Effector memory CD8-positive, alpha-beta T cell (primary cell): ENCODE measurements at regions not wholly inside any gene's neighbourhood (a gene's known extent, or its start where the extent isn't known, plus 50 kb on each side); places are given as distances from the start of the nearest gene placed in this dataset.
A peak's percentile ranks its signal among the peaks of the same experiment; 100 is the strongest.
"Not testable (repeated sequence)": the region's sequence is repeated elsewhere in the genome, so short reads cannot be mapped to it uniquely, and the experiment has no call there.

Experiments
- ATAC-seq: fragments of 150-1000 bp; cut with Tn5 transposase; replicated peaks from 2 replicates; pipeline ENCODE4 v1.10.0; 2021; ENCODE audit warnings: mild to moderate bottlenecking, moderate library complexity
- DNase-seq, 3 experiments: peaks; one replicate each; pipeline ENCODE4 v3.0.0; 2021
- H3K27ac Mint-ChIP-seq, 2 donors: one replicate each; pipeline ENCODE4 v1.8.0; 2022; ENCODE audit warnings: mild to moderate bottlenecking in 2 of 2, mixed read lengths in 2 of 2, moderate library complexity in 2 of 2
- H3K27me3 Mint-ChIP-seq, 2 donors: one replicate each; pipeline ENCODE4 v1.8.0; 2022; ENCODE audit warnings: mixed read lengths in 2 of 2
- H3K36me3 Mint-ChIP-seq: one replicate; pipeline ENCODE4 v1.8.0; 2022; ENCODE audit warnings: mild to moderate bottlenecking, moderate library complexity, mixed read lengths; ENCODE audit not compliant: insufficient read depth
- H3K4me1 Mint-ChIP-seq, 2 donors: one replicate each; pipeline ENCODE4 v1.8.0; 2022; ENCODE audit warnings: low read depth in 2 of 2, mixed read lengths in 2 of 2
- H3K4me3 Mint-ChIP-seq, 2 donors: one replicate each; pipeline ENCODE4 v1.8.0; 2022; ENCODE audit warnings: mild to moderate bottlenecking in 2 of 2, mixed read lengths in 2 of 2, moderate library complexity in 2 of 2
- H3K9me3 Mint-ChIP-seq, 2 donors: one replicate each; pipeline ENCODE4 v1.8.0; 2022; ENCODE audit warnings: mixed read lengths in 2 of 2

DNA sequence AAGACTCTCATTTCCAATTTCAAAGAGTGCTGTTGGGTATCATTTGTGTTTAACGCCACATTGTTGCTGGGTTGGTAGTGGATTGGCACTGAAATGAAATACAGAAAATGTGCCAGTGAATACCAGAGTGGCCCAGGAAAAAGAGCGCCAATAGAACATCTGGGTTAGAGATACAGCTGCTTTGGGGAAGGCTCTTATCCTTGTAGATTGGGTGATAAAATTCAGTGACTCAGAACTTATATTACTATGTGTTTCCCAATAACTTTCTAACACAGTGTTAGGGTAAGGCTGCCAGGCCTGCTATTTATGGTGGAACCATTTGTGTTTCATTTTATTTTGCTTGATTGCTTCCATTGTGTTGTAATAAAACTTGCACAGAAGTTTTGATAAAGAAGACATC is 168.2 kb upstream of the SSTR1 start:
- no peak for ATAC-seq

DNA sequence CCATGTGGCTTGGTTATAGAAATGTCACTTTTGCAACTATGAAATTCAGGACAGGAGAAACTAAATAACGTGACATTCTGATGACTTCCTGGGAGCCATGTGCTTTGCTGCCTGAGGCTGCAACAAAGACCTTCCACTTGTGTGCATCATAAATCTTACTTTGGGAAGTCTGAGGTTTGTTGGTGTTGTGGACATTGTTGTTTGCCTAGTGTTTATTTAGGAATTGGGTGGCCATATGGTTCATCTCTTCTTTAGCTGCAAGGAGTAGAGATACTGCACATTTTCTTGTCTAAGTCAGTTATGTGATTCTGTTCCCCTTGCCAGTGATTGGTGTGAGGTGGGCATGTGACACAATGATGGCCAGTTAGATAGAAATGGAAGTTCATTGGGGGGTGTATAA is 167.3 kb upstream of the SSTR1 start:
- peaks cover 0 to 7% of the 10 kb centered on the region in 2 donors for H3K9me3 Mint-ChIP-seq
- ATAC-seq (no peak), DNase-seq (no peak)
- no peaks in the 10 kb centered on the region for H3K4me1 Mint-ChIP-seq
- no peak overlapping the region for H3K27ac Mint-ChIP-seq
- no peaks in the 10 kb centered on the region for H3K27me3 Mint-ChIP-seq
- H3K4me3 Mint-ChIP-seq, result no peak overlapping the region
- H3K36me3 Mint-ChIP-seq, result no peaks in the 10 kb centered on the region

More for the DNA sequence above, 168.2 kb upstream of the SSTR1 start:
- DNase-seq, result no peak
- H3K27me3 Mint-ChIP-seq, result no peaks in the 10 kb centered on the region
- no peaks in the 10 kb centered on the region for H3K4me1 Mint-ChIP-seq
- H3K4me3 Mint-ChIP-seq, result no peak overlapping the region
- no peak overlapping the region for H3K27ac Mint-ChIP-seq
- peaks cover 0 to 7% of the 10 kb centered on the region in 2 donors for H3K9me3 Mint-ChIP-seq
- no peaks in the 10 kb centered on the region for H3K36me3 Mint-ChIP-seq

DNA sequence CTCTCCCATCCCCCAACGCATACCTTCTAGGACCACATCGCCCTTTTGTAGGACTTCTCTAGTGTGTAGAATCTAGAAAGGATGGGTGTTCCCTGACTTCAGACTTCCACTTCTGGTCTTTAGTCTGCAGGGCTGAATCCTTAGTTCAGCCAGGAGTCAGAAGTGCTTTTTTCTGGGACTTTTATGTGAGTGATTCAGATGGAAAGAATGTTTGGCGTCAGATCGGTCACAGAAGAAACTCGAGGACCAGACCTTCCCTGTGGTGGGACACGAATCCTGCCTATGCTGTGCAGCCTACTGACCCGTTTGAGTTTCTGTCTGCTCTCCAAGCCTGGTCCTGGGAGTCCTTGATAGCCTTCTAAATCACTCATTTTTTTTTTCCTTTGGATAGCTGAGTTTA is 165.4 kb upstream of the SSTR1 start:
- no peak for DNase-seq
- Mint-ChIP-seq H3K4me1 (no peaks in the 10 kb centered on the region), H3K27ac (no peak overlapping the region), H3K36me3 (no peaks in the 10 kb centered on the region), H3K27me3 (no peaks in the 10 kb centered on the region), H3K9me3 (peaks cover 0 to 7% of the 10 kb centered on the region in 2 donors), H3K4me3 (no peak overlapping the region)
- no peak for ATAC-seq

DNA sequence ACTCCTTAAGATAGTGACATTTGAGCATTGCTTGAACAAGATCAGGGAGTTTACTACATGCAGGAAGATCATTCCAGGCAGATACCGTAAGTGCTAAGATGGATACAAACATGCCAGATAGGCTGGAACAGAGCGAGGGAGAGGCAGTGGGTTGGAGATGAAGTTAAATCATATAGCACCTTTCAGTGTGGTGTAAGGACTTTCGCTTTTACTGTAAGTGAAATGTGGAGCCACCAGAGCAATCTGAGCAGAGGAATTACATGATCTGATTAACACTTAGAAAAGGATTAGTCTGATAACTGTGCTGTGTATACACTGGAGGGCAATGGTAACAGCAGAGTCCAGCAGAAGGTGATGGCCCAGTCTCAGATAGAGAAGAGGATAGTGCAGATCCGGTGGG is 163.0 kb upstream of the SSTR1 start:
- Mint-ChIP-seq H3K4me3 (no peak overlapping the region), H3K36me3 (no peaks in the 10 kb centered on the region)
- no peak for ATAC-seq

DNA sequence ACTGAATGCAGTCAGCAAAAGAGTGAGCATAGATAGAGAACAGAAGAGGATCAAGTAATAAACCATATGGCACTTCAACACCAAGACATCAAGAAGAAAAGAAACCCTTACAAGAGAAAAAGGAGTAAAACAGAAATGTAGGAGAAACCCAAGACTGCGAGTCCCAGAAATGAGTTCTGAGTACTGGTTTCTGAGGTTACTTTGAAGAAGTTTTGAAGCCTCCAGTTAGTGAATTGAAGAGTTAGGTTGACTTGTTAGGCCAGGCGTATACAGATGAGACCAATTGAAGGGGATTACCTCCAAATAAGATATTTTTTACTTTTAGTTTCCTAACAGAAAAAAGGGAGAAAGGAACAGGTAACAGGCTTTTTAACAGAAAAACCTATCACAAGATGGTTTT is 162.2 kb upstream of the SSTR1 start:
- no peaks in the 10 kb centered on the region for H3K9me3 Mint-ChIP-seq
- H3K4me1 Mint-ChIP-seq, result no peaks in the 10 kb centered on the region
- no peak overlapping the region for H3K27ac Mint-ChIP-seq
- H3K36me3 Mint-ChIP-seq, result no peaks in the 10 kb centered on the region
- no peak overlapping the region for H3K4me3 Mint-ChIP-seq
- DNase-seq (no peak), ATAC-seq (no peak)
- H3K27me3 Mint-ChIP-seq, result no peaks in the 10 kb centered on the region

More for the DNA sequence above, 163.0 kb upstream of the SSTR1 start:
- Mint-ChIP-seq H3K27ac (no peak overlapping the region), H3K9me3 (no peaks in the 10 kb centered on the region), H3K27me3 (no peaks in the 10 kb centered on the region), H3K4me1 (no peaks in the 10 kb centered on the region)
- DNase-seq, result no peak

DNA sequence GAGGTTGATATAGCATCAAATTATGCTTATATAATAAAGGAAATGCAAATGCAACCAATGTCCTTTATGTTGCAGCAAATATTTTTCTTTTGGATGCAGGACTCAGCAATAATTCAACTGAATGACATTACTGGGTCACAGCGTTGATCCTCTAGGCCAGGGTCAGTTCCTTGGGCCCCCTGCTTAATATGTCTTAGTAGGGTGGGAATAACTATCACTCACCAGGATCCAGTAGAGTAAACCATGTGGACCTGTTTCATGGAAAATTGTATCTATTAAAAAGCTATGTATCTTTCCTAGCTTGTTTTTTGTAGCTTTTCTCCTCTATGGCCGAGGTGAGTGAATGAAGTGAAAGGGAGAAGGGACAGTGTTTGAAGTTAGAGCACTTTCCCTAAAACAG is 161.5 kb upstream of the SSTR1 start:
- no peaks in the 10 kb centered on the region for H3K4me1 Mint-ChIP-seq
- no peaks in the 10 kb centered on the region for H3K36me3 Mint-ChIP-seq
- H3K27me3 Mint-ChIP-seq, result no peaks in the 10 kb centered on the region
- H3K27ac Mint-ChIP-seq, result no peak overlapping the region
- no peak for ATAC-seq
- no peak for DNase-seq
- H3K4me3 Mint-ChIP-seq, result no peak overlapping the region
- H3K9me3 Mint-ChIP-seq, result no peaks in the 10 kb centered on the region

DNA sequence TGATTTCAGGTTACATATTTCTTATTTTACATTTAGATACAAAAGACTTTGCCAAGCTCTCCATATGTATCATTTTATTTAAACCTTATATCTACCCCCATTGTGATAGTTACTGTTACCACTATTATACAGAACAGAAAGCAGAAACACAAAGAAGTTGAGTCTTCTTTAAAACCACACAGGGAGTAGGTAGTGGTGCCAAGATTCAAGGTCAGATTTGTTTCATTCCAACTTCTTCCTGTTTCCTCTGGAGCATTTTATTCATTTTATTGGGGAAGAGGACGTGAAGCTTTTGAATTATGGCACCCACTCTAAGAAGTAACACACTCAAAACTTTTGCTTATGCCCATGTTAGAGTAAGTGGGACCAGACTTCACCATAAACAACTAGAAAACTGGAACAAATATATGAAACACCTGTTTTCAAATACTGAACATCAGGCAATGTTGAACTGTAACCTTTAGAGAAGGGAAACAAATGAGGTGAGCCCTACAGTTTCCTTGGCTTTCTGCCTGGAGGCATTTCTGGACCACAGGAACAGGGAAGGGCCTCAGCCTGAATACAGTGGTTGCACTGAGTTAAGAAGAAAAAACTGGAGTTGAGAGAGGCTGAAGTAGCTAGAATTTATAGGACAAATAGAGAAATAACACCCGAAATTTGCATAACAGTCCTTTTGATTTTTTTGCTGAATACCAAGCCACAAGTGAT is 160.4 kb upstream of the SSTR1 start:
- DNase-seq, result no peak
- Mint-ChIP-seq H3K36me3 (no peaks in the 10 kb centered on the region), H3K4me1 (no peaks in the 10 kb centered on the region), H3K27me3 (no peaks in the 10 kb centered on the region), H3K9me3 (no peaks in the 10 kb centered on the region), H3K27ac (no peak overlapping the region), H3K4me3 (no peak overlapping the region)
- no peak for ATAC-seq

DNA sequence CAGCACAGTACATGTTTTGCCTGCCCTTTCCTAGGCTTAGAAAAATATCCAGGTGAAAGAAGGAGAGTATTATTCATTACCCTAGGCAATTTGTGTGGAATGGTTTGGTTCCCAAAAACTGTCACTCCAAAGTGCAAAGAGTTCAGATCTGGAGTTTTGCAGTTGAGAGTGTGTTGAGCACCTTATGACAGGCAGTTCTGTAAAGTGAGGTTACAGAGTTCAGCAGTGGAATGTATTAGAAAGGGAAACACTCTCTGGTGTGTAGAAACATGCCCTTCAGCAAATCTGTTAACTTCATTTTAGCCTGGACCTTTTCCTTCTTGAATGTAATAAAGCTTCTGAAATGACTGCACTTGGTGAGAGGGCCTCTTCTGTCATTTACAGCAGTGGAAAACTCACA is 154.0 kb upstream of the SSTR1 start:
- ATAC-seq (no peak), DNase-seq (no peak)
- Mint-ChIP-seq H3K27ac (no peak overlapping the region), H3K36me3 (no peaks in the 10 kb centered on the region), H3K4me3 (no peak overlapping the region), H3K9me3 (no peaks in the 10 kb centered on the region), H3K27me3 (no peaks in the 10 kb centered on the region), H3K4me1 (peaks cover 0 to 3% of the 10 kb centered on the region in 2 donors)

DNA sequence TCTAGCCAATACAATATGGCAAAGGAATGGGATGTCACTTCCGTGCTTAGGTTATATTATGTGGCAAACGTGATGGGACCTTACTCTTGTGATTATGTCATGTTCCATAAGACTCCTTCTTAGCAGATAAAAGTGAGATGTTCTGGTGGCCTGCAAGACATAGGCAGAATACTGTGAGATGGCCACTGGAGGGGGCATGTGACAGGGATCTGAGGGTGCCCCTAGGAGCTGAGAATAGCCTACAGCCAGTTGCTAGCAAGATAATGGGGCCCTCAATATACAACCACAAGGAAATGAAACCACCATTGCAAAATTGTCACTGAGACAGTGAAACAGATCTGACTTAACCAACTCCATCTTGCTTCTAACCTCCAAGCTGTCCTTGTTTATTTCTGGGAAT is 151.4 kb upstream of the SSTR1 start:
- Mint-ChIP-seq H3K4me3 (no peak overlapping the region), H3K36me3 (no peaks in the 10 kb centered on the region), H3K27ac (no peak overlapping the region), H3K4me1 (peaks cover 0 to 3% of the 10 kb centered on the region in 2 donors), H3K9me3 (no peaks in the 10 kb centered on the region), H3K27me3 (no peaks in the 10 kb centered on the region)
- DNase-seq, result peak in 1 of 3 experiments; percentile 26
- peak; percentile 54 for ATAC-seq

DNA sequence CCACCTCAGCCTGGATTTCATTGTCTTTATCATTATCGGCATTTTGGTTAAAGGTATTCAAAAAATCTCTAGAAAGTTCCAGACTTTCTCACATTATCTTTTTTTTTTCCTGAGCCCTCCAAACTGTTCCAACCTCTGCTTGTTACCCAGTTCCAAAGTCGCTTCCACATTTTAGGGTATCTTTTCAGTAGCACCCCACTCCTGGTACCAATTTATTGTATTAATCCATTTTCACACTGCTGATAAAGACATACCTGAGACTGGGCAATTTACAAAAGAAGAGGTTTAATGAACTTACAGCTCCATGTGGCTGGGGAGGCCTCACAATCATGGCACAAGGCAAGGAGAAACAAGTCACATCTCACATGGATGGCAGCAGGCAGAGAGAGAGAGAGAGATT is 145.5 kb upstream of the SSTR1 start:
- not testable (repeated sequence) for H3K4me3 Mint-ChIP-seq, H3K9me3 Mint-ChIP-seq, ATAC-seq, DNase-seq, H3K27me3 Mint-ChIP-seq, H3K36me3 Mint-ChIP-seq
- H3K4me1 Mint-ChIP-seq, result peaks cover 9 to 19% of the 10 kb centered on the region in 2 donors
- peak overlapping the region in 1 of 2 donors; percentile 39 for H3K27ac Mint-ChIP-seq

DNA sequence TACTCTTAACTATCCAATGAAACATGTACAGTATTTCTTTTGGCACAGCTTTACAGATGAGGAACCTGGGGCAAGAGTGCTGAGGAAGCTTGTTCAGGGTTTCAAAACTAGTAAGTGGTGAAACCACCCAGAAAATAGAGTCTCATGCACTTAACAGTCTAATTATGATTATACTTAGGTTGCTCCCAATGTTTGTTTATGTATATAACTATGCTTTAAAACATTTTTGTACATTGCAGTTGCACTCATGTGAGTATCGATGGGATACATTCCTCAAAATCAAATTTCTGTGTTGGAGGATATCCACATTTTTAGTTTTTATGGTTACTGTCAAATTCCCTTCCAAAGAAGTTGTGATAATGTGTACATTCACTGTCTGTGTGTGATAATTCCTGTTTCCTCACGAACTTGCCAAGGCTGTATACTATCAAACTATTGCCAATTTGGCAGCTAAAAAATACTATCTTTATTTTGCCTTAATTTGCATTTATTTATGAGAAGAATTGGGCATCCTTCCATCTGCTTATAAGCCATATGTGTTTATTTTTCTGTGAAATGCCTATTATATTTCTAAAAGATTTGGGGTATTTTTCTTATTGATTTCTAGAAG is 143.9 kb upstream of the SSTR1 start:
- ATAC-seq (no peak), DNase-seq (no peak)
- Mint-ChIP-seq H3K36me3 (peaks cover 3% of the 10 kb centered on the region), H3K4me1 (peaks cover 9 to 21% of the 10 kb centered on the region in 2 donors), H3K4me3 (no peak overlapping the region), H3K9me3 (peaks cover 4 to 7% of the 10 kb centered on the region in 2 donors), H3K27me3 (no peaks in the 10 kb centered on the region), H3K27ac (peak overlapping the region in 1 of 2 donors; percentile 44)

DNA sequence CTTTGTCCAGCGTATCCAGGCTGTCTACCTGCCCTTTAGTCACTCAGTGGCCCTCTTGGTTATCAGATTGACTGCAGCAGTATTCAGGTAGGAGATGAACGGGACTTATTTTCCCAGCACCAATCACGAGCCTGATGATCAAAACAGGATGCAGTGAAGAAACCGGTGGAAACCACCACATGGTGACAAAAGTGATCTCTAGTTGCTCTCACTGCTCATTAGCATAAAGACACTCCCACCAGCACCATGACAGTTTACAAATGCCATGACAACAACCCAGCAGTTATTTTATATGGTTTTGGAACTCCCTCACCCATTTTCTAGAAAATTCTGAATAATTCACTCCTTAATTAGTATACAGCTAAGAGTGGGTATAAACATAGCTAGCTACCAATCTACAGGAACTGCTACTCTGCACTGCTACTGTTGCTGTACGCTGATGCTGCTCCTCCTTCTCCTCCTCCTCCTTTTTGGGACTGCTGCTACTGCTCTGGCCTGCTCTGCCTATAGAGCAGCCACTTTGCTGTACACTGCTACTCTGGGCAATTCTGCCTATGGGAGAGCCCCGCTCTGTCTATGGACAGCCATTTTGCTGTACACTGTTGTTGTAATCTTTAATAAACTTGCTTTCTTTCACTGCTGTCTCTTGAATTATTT is 142.5 kb upstream of the SSTR1 start:
- ATAC-seq, result peak; percentile 94
- H3K27ac Mint-ChIP-seq, result peak overlapping the region; percentile 94 to 97
- H3K4me1 Mint-ChIP-seq, result peaks cover 9 to 32% of the 10 kb centered on the region in 2 donors
- no peaks in the 10 kb centered on the region for H3K27me3 Mint-ChIP-seq
- H3K36me3 Mint-ChIP-seq, result peaks cover 3% of the 10 kb centered on the region
- peaks cover 4 to 7% of the 10 kb centered on the region in 2 donors for H3K9me3 Mint-ChIP-seq
- H3K4me3 Mint-ChIP-seq, result peak overlapping the region; percentile 50 to 70
- peak; percentile 42 to 62 (median 45) for DNase-seq

DNA sequence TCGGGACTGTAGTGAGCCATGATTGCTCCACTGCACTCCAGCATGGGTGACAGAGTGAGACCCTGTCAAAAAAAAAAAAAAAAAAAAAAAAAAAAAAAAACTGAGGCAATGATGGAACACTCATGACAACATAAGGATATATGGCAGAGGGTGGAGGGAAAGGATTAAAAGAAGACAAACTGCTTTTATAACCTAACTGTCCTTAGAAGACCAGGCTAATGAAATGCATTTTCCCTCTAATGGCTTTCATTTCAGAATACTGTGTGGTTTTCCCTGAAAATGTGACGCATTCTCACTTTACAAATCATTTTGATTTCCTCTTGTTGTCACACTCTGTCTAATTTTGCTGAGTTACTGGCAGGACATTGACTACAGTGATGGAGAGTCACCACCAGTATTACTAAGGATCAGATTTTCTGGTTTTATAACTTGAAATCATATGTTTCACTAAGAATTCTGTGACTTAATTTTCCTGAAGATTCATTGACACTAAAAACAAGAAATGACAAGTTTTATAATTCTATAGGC is 137.6 kb upstream of the SSTR1 start:
- peak overlapping the region in 1 of 2 donors; percentile 17 for H3K27ac Mint-ChIP-seq
- no peaks in the 10 kb centered on the region for H3K9me3 Mint-ChIP-seq
- no peaks in the 10 kb centered on the region for H3K27me3 Mint-ChIP-seq
- H3K36me3 Mint-ChIP-seq, result peaks cover 8% of the 10 kb centered on the region
- ATAC-seq, result no peak
- DNase-seq, result no peak
- H3K4me3 Mint-ChIP-seq, result peak overlapping the region in 1 of 2 donors; percentile 7
- H3K4me1 Mint-ChIP-seq, result peaks cover 13 to 57% of the 10 kb centered on the region in 2 donors
